Kidney (tissue), 13 donors: ENCODE measurements at regions not wholly inside any gene's neighbourhood (a gene's known extent, or its start where the extent isn't known, plus 50 kb on each side); places are given as distances from the start of the nearest gene placed in this dataset.

Experiments
- DNase-seq, 5 donors: peaks; one replicate each; pipeline ENCODE4 v3.0.0-alpha.2; 2013 to 2020
- FAIRE-seq: peaks from 2 replicates; lab custom pipeline; 2012; peaks lifted over from hg19 to GRCh38; lab: Jason Lieb, UNC
- H3K27ac ChIP-seq, 2 donors: one replicate each; pipeline ENCODE4 v1.7.0; 2013; ENCODE audit warnings: low read depth in 2 of 2, low read length in 2 of 2, inconsistent platforms in 1 of 2
- H3K27me3 ChIP-seq: one replicate; pipeline ENCODE4 v1.7.1; 2013; ENCODE audit warnings: low read length, inconsistent platforms; ENCODE audit not compliant: control insufficient read depth, insufficient read depth
- H3K36me3 ChIP-seq, 3 donors: one replicate each; pipeline versions ENCODE4 v1.7.0 to v1.7.1; 2013; ENCODE audit warnings: low read length in 3 of 3, control low read depth in 1 of 3, inconsistent platforms in 1 of 3; ENCODE audit not compliant: insufficient read depth in 3 of 3, control insufficient read depth in 2 of 3
- H3K4me1 ChIP-seq, 3 donors: one replicate each; pipeline versions ENCODE4 v1.7.0 to v1.7.1; 2013; ENCODE audit warnings: low read length in 3 of 3, inconsistent platforms in 1 of 3, low read depth in 1 of 3; ENCODE audit not compliant: control insufficient read depth in 2 of 3, insufficient read depth in 2 of 3
- H3K4me3 ChIP-seq, 3 donors: one replicate each; pipeline versions ENCODE4 v1.7.0 to v1.8.1; 2013; ENCODE audit warnings: low read length in 3 of 3, control low read depth in 1 of 3, inconsistent platforms in 1 of 3
- H3K9ac ChIP-seq, 3 donors: one replicate each; pipeline versions ENCODE4 v1.7.0 to v1.7.1; 2013; ENCODE audit warnings: low read length in 3 of 3, control low read depth in 1 of 3, inconsistent platforms in 1 of 3
- H3K9me3 ChIP-seq, 3 donors: one replicate each; pipeline versions ENCODE4 v1.7.0 to v1.7.1; 2013; ENCODE audit warnings: low read length in 3 of 3, control low read depth in 1 of 3, inconsistent platforms in 1 of 3; ENCODE audit not compliant: control insufficient read depth in 2 of 3, insufficient read depth in 1 of 3
- intact Hi-C: fragments of 100-400 bp; cut with DNase I; formaldehyde crosslinking; loops from one replicate; pipeline ENCODE4 v1.11.1; 2022
- TF ChIP-seq, protein P1 (sequence below): IDR thresholded peaks from 3 replicates; pipeline ENCODE4 v1.5.1; 2012; ENCODE audit warnings: mild to moderate bottlenecking, moderate library complexity, borderline replicate concordance; ENCODE audit not compliant: insufficient read depth; ENCODE audit errors: extremely low read depth
- donor health status: control.
- donor health status: control.
- donor health status: control.
- donor health status: control.
- donor health status: control.
- donor health status: DM: yes; HTN: yes; CAD: no.
- donor health status: Normal renal cell carcinoma (clear cell type).

DNA sequence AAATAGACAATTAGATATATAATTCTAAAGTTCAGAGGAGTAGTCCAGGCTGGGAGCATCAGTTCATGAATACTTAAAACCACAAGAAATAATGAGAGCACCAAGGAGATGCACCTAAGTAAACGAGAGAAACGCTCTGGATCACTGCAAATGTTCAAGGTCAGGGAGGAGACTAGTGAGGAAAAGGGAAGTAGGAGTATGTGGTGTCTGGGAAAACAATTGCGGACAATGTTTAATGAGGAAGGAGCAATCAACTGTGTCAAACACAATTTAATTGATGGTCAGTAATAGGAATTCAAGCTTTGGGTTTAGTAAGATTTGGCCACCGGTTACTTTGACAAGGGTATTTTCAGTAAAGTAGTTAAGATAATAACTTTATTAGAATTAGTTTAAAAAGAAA lies 652.2 kb downstream of the DACH1 start:
- Histone ChIP-seq H3K27me3 (no peaks in the 10 kb centered on the region), H3K27ac (no peak overlapping the region), H3K9me3 (no peaks in the 10 kb centered on the region), H3K4me1 (no peaks in the 10 kb centered on the region), H3K4me3 (no peak overlapping the region), H3K36me3 (no peaks in the 10 kb centered on the region), H3K9ac (no peak overlapping the region)
- DNase-seq = peak in 2 of 5 donors; percentile 44 to 58
- TF ChIP-seq, protein P1, sequence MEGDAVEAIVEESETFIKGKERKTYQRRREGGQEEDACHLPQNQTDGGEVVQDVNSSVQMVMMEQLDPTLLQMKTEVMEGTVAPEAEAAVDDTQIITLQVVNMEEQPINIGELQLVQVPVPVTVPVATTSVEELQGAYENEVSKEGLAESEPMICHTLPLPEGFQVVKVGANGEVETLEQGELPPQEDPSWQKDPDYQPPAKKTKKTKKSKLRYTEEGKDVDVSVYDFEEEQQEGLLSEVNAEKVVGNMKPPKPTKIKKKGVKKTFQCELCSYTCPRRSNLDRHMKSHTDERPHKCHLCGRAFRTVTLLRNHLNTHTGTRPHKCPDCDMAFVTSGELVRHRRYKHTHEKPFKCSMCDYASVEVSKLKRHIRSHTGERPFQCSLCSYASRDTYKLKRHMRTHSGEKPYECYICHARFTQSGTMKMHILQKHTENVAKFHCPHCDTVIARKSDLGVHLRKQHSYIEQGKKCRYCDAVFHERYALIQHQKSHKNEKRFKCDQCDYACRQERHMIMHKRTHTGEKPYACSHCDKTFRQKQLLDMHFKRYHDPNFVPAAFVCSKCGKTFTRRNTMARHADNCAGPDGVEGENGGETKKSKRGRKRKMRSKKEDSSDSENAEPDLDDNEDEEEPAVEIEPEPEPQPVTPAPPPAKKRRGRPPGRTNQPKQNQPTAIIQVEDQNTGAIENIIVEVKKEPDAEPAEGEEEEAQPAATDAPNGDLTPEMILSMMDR = no peak
- no peak for FAIRE-seq
- intact Hi-C loops = no loop called here

DNA sequence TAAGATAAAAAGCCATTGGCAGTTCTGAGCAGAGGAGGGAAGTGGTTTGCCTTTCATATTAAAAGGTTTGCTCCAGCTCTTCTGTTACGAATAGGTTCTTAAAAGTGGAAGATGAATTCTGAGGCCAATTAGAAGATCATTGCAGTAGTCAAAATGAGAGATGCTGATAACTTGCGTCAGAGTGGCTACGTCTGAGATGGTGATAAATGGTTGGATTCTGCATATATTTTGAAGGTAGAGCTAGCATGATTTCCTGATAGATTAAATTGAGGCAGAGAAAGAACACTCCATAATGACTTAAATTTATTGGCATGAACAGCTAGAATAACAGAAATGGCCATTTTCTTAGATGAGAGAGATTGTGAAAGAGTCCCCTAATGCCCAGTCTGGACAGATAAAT lies 652.6 kb downstream of the DACH1 start:
- Histone ChIP-seq H3K27ac (no peak overlapping the region), H3K9ac (no peak overlapping the region), H3K36me3 (no peaks in the 10 kb centered on the region), H3K4me3 (no peak overlapping the region), H3K4me1 (no peaks in the 10 kb centered on the region), H3K27me3 (no peaks in the 10 kb centered on the region), H3K9me3 (no peaks in the 10 kb centered on the region)
- TF ChIP-seq, protein P1 = no peak
- DNase-seq (no peak), FAIRE-seq (no peak)
- intact Hi-C loops = no loop called here

DNA sequence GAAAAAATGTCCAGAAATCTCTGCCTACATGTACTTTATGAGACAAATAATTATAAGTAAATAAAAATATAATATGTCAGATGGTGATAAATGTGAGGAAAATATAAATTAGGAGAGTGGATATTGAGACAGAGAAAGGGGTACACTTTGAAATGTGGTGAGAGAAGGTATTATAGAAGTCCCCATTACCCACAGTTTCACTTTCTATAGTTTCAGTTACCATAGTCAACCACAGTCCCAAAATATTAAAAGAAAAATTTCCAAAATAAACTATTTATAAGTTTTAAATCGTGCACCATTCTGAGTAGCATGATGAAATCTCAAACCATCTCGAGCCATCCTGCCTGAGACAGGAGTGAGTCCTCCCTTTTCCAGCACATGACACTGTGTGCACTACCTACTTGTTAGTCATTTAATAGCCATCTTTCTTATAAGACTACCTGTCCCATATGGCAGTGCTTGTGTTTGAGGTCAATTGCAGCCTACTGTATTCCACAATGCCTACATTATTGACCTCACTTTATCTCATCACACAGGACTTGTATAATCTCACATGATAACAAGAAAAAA lies 653.7 kb downstream of the DACH1 start:
- H3K36me3 ChIP-seq = no peaks in the 10 kb centered on the region
- no peak for FAIRE-seq
- H3K27me3 ChIP-seq = no peaks in the 10 kb centered on the region
- no peaks in the 10 kb centered on the region for H3K9me3 ChIP-seq
- no peak overlapping the region for H3K27ac ChIP-seq
- intact Hi-C loops = no loop called here
- no peaks in the 10 kb centered on the region for H3K4me1 ChIP-seq
- H3K4me3 ChIP-seq = no peak overlapping the region
- no peak overlapping the region for H3K9ac ChIP-seq
- DNase-seq = no peak
- TF ChIP-seq, protein P1 = no peak

DNA sequence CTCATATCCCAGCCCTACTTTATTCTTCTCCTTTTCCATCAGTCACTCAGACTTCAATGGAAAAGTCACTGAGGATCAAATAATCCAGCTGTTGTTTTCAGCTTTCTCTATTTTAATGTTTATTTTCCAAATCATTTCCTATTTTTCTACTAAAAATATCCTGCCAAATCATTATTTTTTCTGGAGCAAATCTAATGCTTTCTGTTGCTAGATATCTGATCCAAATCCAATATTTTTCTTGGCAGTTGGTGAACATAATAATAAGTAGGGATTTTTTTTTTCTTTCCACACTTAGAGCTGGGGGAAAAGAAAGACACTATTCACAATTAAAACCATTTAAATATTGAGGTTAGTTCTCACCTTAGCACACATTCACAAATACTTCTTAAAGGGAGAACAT lies 656.1 kb downstream of the DACH1 start:
- FAIRE-seq (peak; percentile 41), DNase-seq (peak in 2 of 5 donors; percentile 5 to 29)
- Histone ChIP-seq H3K9ac (no peak overlapping the region), H3K27me3 (no peaks in the 10 kb centered on the region), H3K36me3 (no peaks in the 10 kb centered on the region), H3K27ac (no peak overlapping the region), H3K9me3 (no peaks in the 10 kb centered on the region), H3K4me1 (no peaks in the 10 kb centered on the region), H3K4me3 (no peak overlapping the region)
- intact Hi-C loops = no loop called here
- TF ChIP-seq, protein P1 = no peak
